ENCODE measurements at regions not wholly inside any gene's neighbourhood (a gene's known extent, or its start where the extent isn't known, plus 50 kb on each side); places are given as distances from the start of the nearest gene placed in this dataset.
A peak's percentile ranks its signal among the peaks of the same experiment; 100 is the strongest.

DNA sequence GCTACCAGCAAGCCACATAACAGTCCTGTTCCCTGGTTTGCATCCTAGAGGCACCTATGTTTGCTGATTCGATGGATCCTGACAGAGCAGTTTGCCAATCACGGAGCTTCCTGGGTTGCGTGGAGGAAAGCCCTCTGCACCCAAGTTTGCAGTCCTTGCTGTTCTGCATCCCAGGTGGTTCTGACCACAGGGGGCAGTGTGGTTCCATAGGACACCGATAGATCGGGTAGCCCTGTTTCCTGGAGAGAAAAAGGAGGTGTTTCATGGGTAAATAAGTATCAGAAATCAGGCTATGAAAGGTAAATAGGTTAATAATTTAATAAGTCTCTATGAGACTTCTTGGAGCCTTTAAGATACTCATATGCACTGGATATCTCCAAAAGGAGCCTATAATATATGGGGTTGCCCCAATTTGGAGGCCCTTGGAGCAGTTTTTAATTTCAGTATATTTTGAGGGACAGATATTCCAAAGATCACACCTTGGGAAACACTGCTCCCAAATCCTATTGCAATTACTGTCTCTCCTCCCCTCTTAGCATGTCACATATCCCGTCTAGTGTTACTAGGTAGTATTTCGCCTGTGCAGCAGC is 194.6 kb upstream of the TPM1 start:
- TF ChIP-seq, protein P1, sequence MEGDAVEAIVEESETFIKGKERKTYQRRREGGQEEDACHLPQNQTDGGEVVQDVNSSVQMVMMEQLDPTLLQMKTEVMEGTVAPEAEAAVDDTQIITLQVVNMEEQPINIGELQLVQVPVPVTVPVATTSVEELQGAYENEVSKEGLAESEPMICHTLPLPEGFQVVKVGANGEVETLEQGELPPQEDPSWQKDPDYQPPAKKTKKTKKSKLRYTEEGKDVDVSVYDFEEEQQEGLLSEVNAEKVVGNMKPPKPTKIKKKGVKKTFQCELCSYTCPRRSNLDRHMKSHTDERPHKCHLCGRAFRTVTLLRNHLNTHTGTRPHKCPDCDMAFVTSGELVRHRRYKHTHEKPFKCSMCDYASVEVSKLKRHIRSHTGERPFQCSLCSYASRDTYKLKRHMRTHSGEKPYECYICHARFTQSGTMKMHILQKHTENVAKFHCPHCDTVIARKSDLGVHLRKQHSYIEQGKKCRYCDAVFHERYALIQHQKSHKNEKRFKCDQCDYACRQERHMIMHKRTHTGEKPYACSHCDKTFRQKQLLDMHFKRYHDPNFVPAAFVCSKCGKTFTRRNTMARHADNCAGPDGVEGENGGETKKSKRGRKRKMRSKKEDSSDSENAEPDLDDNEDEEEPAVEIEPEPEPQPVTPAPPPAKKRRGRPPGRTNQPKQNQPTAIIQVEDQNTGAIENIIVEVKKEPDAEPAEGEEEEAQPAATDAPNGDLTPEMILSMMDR (IDR thresholded peaks at IDR 0.05) = peak; percentile 73
- TF ChIP-seq ZFX (IDR thresholded peaks at IDR 0.05; ENCODE audit: borderline replicate concordance) = no peak

Measured in 22Rv1 (cell line).